ENCODE measurements at regions not wholly inside any gene's neighbourhood (a gene's known extent, or its start where the extent isn't known, plus 50 kb on each side); places are given as distances from the start of the nearest gene placed in this dataset.

DNA sequence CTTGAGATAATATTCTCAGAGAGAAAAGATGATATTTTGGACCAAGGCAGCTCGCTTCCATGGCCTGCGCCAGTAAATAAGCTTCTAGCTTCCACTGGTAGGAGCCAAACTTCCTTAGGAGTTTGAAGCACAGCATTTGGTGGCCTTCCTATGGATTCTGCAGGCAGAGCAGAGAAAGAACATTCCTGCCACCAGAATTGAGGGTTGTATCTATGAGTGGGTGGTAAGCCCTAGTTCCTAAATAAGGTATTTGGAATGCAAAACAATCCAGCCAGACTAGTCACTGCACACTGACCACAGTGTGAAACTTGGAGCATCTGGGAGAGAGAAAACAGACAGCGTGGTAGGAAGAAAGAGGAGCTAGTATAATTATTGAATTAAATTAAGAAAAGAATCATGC, 54.1 kb upstream of the BCAR3 start:
- Mint-ChIP-seq H3K36me3 (peaks cover 4% of the 10 kb centered on the region; the same call in 1 of the 2 replicates), H3K4me3 (no peak overlapping the region), H3K27ac (no peak overlapping the region), H3K27me3 (ENCODE audit: low read depth) (no peaks in the 10 kb centered on the region; the same call in 1 of the 2 replicates), H3K9me3 (peaks cover 8% of the 10 kb centered on the region), H3K4me1 (peaks cover 16% of the 10 kb centered on the region)
- DNase-seq (ENCODE audit: low spot score), result no peak
- TF ChIP-seq RELA (CRISPR knock-in tag; IDR thresholded peaks at IDR 0.05; ENCODE audit: borderline replicate concordance) (no peak), ZNF281 (CRISPR knock-in tag; IDR thresholded peaks at IDR 0.05) (no peak), E2F4 (CRISPR knock-in tag; IDR thresholded peaks at IDR 0.05; ENCODE audit: borderline replicate concordance, low read depth) (no peak), TP53 (CRISPR knock-in tag; IDR thresholded peaks at IDR 0.05) (no peak), CREB1 (CRISPR knock-in tag; IDR thresholded peaks at IDR 0.05) (no peak), ZNF121 (CRISPR knock-in tag; IDR thresholded peaks at IDR 0.05) (no peak), NR2C2 (CRISPR knock-in tag; IDR thresholded peaks at IDR 0.05) (no peak), HMGA2 (CRISPR knock-in tag; IDR thresholded peaks at IDR 0.05) (no peak), TCF7 (CRISPR knock-in tag; IDR thresholded peaks at IDR 0.05; ENCODE audit: low read depth) (no peak), ATF1 (CRISPR knock-in tag; IDR thresholded peaks at IDR 0.05) (no peak), IRF2 (CRISPR knock-in tag; IDR thresholded peaks at IDR 0.05; ENCODE audit: borderline replicate concordance, low read depth) (no peak)
- ATAC-seq, result no peak
- ChIA-PET POLR2A (no interaction called here), CTCF (interaction anchor here (0.6 to 2.5 kb wide), 12 partner anchors 10 to 110 kb away, joined by 3 to 11 read pairs (median 4); no protein-coding TSS in a partner anchor)

GRCh38 chr1:93734999-93735398, 53.4 kb upstream of the BCAR3 start:
- no peak for TF ChIP-seq HMGA2 (CRISPR knock-in tag; IDR thresholded peaks at IDR 0.05)
- Mint-ChIP-seq H3K9me3 (peaks cover 8% of the 10 kb centered on the region), H3K4me1 (peaks cover 18% of the 10 kb centered on the region), H3K4me3 (no peak overlapping the region), H3K27me3 (ENCODE audit: low read depth) (no peaks in the 10 kb centered on the region; the same call in 1 of the 2 replicates), H3K27ac (no peak overlapping the region), H3K36me3 (peaks cover 4% of the 10 kb centered on the region; the same call in 1 of the 2 replicates)
- ATAC-seq (peak; percentile 59), DNase-seq (ENCODE audit: low spot score) (no peak)
- ChIA-PET CTCF (interaction anchor here (0.6 to 2.5 kb wide), 13 partner anchors 9 to 111 kb away, joined by 3 to 11 read pairs (median 4); no protein-coding TSS in a partner anchor), POLR2A (no interaction called here)

DNA sequence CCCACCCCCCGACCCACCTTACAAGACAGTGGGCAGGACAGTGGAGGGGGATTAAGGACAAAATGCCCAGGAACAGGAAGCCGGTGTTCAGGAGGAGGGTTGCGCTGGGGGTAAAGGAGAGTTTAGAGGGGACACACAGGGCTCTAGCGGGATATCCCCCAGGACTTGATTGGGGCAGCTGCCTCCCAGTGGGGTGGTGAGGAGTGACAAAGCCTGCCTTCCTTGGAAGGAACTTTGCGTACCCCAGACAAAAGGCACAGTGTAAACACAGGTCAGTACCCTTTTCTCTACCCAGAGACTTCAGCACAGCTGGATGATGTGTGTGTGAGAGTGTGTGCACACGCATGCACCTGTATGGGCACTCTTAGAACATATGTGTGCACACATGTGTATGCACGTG, 51.7 kb upstream of the BCAR3 start:
- no peak overlapping the region for H3K27ac Mint-ChIP-seq
- DNase-seq (ENCODE audit: low spot score) (no peak), ATAC-seq (peak; percentile 52)
- H3K27me3 Mint-ChIP-seq (ENCODE audit: low read depth), result no peaks in the 10 kb centered on the region; the same call in 1 of the 2 replicates
- H3K4me3 Mint-ChIP-seq, result no peak overlapping the region
- H3K36me3 Mint-ChIP-seq, result peaks cover 4% of the 10 kb centered on the region; the same call in 1 of the 2 replicates
- peaks cover 8% of the 10 kb centered on the region for H3K9me3 Mint-ChIP-seq
- ChIA-PET POLR2A (no interaction called here), CTCF (interaction anchor here (1.3 to 2.4 kb wide), 4 partner anchors 80 to 113 kb away, joined by 3 to 8 read pairs (median 5); no protein-coding TSS in a partner anchor)
- peaks cover 18% of the 10 kb centered on the region for H3K4me1 Mint-ChIP-seq
- TF ChIP-seq RELA (CRISPR knock-in tag; IDR thresholded peaks at IDR 0.05; ENCODE audit: borderline replicate concordance), result no peak
- no peak for TF ChIP-seq USF2 (CRISPR knock-in tag; IDR thresholded peaks at IDR 0.05)
- TF ChIP-seq, protein P1, sequence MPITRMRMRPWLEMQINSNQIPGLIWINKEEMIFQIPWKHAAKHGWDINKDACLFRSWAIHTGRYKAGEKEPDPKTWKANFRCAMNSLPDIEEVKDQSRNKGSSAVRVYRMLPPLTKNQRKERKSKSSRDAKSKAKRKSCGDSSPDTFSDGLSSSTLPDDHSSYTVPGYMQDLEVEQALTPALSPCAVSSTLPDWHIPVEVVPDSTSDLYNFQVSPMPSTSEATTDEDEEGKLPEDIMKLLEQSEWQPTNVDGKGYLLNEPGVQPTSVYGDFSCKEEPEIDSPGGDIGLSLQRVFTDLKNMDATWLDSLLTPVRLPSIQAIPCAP (CRISPR knock-in tag; IDR thresholded peaks at IDR 0.05), result no peak
- no peak for TF ChIP-seq ARID4B (CRISPR knock-in tag; IDR thresholded peaks at IDR 0.05; ENCODE audit: borderline replicate concordance)
- no peak for TF ChIP-seq ZNF263 (CRISPR knock-in tag; IDR thresholded peaks at IDR 0.05; ENCODE audit: low read depth)
- no peak for TF ChIP-seq NFATC4 (CRISPR knock-in tag; IDR thresholded peaks at IDR 0.05)
- TF ChIP-seq ATF6 (CRISPR knock-in tag; IDR thresholded peaks at IDR 0.05), result no peak

Data from WTC11 (cell line).